IPS-15b (cell line): ENCODE measurements at regions not wholly inside any gene's neighbourhood (a gene's known extent, or its start where the extent isn't known, plus 50 kb on each side); places are given as distances from the start of the nearest gene placed in this dataset.

ENCODE experiments used
- H3K27me3 ChIP-seq: one replicate; pipeline ENCODE4 v1.6.1; 2013; ENCODE audit warnings: low read length; ENCODE audit not compliant: control insufficient read depth, insufficient read depth
- H3K36me3 ChIP-seq: one replicate; pipeline ENCODE4 v1.6.1; 2013; ENCODE audit warnings: low read length; ENCODE audit not compliant: control insufficient read depth, insufficient read depth
- H3K4me1 ChIP-seq: one replicate; pipeline ENCODE4 v1.6.1; 2013; ENCODE audit warnings: mild to moderate bottlenecking, low read length; ENCODE audit not compliant: control insufficient read depth, insufficient read depth
- H3K4me3 ChIP-seq: one replicate; pipeline ENCODE4 v1.5.1; 2013; ENCODE audit warnings: low read depth, low read length
- H3K9ac ChIP-seq: one replicate; pipeline ENCODE4 v1.6.1; 2013; ENCODE audit warnings: low read depth, mild to moderate bottlenecking, low read length
- H3K9me3 ChIP-seq: one replicate; pipeline ENCODE4 v1.6.1; 2013; ENCODE audit warnings: mild to moderate bottlenecking, low read length; ENCODE audit not compliant: control insufficient read depth, insufficient read depth

- H3K36me3 ChIP-seq: no peaks in the 10 kb centered on the region
- H3K4me1 ChIP-seq: no peaks in the 10 kb centered on the region
- no peaks in the 10 kb centered on the region for H3K27me3 ChIP-seq
- H3K9me3 ChIP-seq: no peaks in the 10 kb centered on the region
- no peak overlapping the region for H3K9ac ChIP-seq
- no peak overlapping the region for H3K4me3 ChIP-seq
Observed at GRCh38 chr4:20505927-20506326, 194.3 kb upstream of the PACRGL start.

GRCh38 chr4:20506827-20507226, 193.4 kb upstream of the PACRGL start:
- Histone ChIP-seq H3K27me3 (no peaks in the 10 kb centered on the region), H3K9me3 (no peaks in the 10 kb centered on the region), H3K9ac (no peak overlapping the region), H3K4me1 (no peaks in the 10 kb centered on the region), H3K4me3 (no peak overlapping the region), H3K36me3 (no peaks in the 10 kb centered on the region)

- Histone ChIP-seq H3K4me1 (no peaks in the 10 kb centered on the region), H3K4me3 (no peak overlapping the region), H3K9me3 (no peaks in the 10 kb centered on the region), H3K27me3 (no peaks in the 10 kb centered on the region), H3K36me3 (no peaks in the 10 kb centered on the region), H3K9ac (no peak overlapping the region)
Observed at GRCh38 chr4:20509315-20509714, 190.9 kb upstream of the PACRGL start.

- no peaks in the 10 kb centered on the region for H3K27me3 ChIP-seq
- H3K9ac ChIP-seq: no peak overlapping the region
- no peaks in the 10 kb centered on the region for H3K36me3 ChIP-seq
- no peaks in the 10 kb centered on the region for H3K9me3 ChIP-seq
- H3K4me1 ChIP-seq: no peaks in the 10 kb centered on the region
- no peak overlapping the region for H3K4me3 ChIP-seq
Observed at GRCh38 chr4:20512033-20512792, 188.0 kb upstream of the PACRGL start.

GRCh38 chr4:20512985-20513384, 187.3 kb upstream of the PACRGL start:
- H3K9ac ChIP-seq: no peak overlapping the region
- no peaks in the 10 kb centered on the region for H3K4me1 ChIP-seq
- H3K36me3 ChIP-seq: no peaks in the 10 kb centered on the region
- H3K9me3 ChIP-seq: no peaks in the 10 kb centered on the region
- no peak overlapping the region for H3K4me3 ChIP-seq
- H3K27me3 ChIP-seq: no peaks in the 10 kb centered on the region

DNA sequence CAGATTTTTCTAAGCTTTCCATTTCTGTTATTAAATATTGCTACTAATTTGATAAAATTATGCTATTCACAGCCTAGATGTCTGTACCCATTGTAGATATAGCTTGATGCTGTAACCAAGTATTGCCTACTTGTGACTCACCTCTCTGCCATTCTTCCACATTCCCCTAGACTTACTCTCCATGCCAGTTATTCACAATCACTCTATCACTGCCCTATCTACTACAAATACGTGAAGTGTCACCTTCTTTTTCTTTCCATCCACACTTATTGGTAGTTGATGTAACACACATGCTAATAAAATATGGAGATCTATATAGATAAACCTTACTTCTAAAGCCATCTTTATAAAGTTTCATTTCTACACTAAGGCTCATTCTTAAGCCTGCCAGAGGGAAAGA, 179.4 kb upstream of the PACRGL start:
- no peaks in the 10 kb centered on the region for H3K27me3 ChIP-seq
- no peaks in the 10 kb centered on the region for H3K4me1 ChIP-seq
- no peaks in the 10 kb centered on the region for H3K9me3 ChIP-seq
- no peak overlapping the region for H3K9ac ChIP-seq
- H3K4me3 ChIP-seq: no peak overlapping the region
- H3K36me3 ChIP-seq: no peaks in the 10 kb centered on the region

- Histone ChIP-seq H3K4me1 (no peaks in the 10 kb centered on the region), H3K36me3 (no peaks in the 10 kb centered on the region), H3K27me3 (no peaks in the 10 kb centered on the region), H3K4me3 (no peak overlapping the region), H3K9me3 (no peaks in the 10 kb centered on the region), H3K9ac (no peak overlapping the region)
Observed at GRCh38 chr4:20528508-20528907, 171.8 kb upstream of the PACRGL start.

DNA sequence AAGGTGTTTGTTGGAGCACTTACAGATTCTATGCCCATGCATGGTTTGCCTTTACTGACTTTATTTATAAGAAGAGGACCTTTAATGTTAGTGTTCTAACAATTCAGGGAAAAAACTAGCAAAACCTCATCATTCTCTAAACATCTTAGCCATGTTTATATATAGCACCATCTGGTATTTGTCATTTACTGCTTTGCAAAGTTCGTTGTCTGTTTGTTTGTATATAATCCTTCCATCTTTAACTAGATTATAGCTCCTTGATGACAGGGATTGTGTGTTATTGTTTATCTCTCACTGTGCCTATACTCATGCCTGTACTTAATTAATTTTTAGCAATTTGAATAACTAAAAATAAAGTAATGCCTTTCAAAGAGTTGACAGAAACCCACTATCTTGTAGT, 170.6 kb upstream of the PACRGL start:
- no peaks in the 10 kb centered on the region for H3K27me3 ChIP-seq
- H3K4me1 ChIP-seq: no peaks in the 10 kb centered on the region
- no peaks in the 10 kb centered on the region for H3K9me3 ChIP-seq
- no peaks in the 10 kb centered on the region for H3K36me3 ChIP-seq
- no peak overlapping the region for H3K4me3 ChIP-seq
- H3K9ac ChIP-seq: no peak overlapping the region

DNA sequence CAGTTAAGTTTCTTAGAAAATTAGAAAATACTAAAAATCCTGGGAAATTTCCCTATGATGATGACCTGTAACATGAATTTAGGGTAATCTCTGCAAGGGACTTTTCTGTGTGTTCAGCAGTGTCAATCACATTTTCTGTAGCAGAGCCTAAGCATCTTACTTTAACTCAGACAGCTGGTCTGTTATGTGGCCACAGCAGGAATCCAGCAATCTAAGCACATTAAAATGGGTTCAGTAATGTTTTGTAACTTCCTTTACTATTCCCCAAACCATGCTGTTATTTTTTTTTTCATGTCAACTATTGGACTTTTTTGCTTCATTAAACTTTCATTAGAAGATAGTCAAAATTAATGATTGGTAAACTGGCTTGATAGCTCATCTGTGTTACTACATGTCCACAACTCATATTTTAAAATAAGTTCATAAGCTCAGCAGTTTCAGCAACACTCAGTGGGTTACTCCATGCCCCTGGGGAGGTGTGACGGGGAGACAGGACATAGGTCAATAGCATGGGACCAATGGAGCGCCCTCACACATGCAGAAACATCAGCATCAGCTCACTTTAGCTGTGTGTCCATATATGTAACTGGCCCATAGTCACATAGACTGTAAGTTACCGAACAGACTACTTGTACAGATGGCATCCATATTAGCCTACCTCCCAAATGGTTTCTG, 168.0 kb upstream of the PACRGL start:
- Histone ChIP-seq H3K4me3 (no peak overlapping the region), H3K4me1 (no peaks in the 10 kb centered on the region)

GRCh38 chr4:20532871-20533870, 167.1 kb upstream of the PACRGL start:
- no peak overlapping the region for H3K4me3 ChIP-seq
- H3K9me3 ChIP-seq: no peaks in the 10 kb centered on the region
- H3K9ac ChIP-seq: no peak overlapping the region
- no peaks in the 10 kb centered on the region for H3K27me3 ChIP-seq
- H3K36me3 ChIP-seq: no peaks in the 10 kb centered on the region
- H3K4me1 ChIP-seq: no peaks in the 10 kb centered on the region

More for the DNA sequence above, 168.0 kb upstream of the PACRGL start:
- Histone ChIP-seq H3K9me3 (no peaks in the 10 kb centered on the region), H3K36me3 (no peaks in the 10 kb centered on the region), H3K9ac (no peak overlapping the region), H3K27me3 (no peaks in the 10 kb centered on the region)

GRCh38 chr4:20538905-20539304, 161.4 kb upstream of the PACRGL start:
- Histone ChIP-seq H3K4me1 (no peaks in the 10 kb centered on the region), H3K9me3 (no peaks in the 10 kb centered on the region), H3K4me3 (no peak overlapping the region), H3K27me3 (no peaks in the 10 kb centered on the region), H3K9ac (no peak overlapping the region), H3K36me3 (no peaks in the 10 kb centered on the region)
